ENCODE measurements at regions not wholly inside any gene's neighbourhood (a gene's known extent, or its start where the extent isn't known, plus 50 kb on each side); places are given as distances from the start of the nearest gene placed in this dataset.
"Not testable (repeated sequence)": the region's sequence is repeated elsewhere in the genome, so short reads cannot be mapped to it uniquely, and the experiment has no call there.

DNA sequence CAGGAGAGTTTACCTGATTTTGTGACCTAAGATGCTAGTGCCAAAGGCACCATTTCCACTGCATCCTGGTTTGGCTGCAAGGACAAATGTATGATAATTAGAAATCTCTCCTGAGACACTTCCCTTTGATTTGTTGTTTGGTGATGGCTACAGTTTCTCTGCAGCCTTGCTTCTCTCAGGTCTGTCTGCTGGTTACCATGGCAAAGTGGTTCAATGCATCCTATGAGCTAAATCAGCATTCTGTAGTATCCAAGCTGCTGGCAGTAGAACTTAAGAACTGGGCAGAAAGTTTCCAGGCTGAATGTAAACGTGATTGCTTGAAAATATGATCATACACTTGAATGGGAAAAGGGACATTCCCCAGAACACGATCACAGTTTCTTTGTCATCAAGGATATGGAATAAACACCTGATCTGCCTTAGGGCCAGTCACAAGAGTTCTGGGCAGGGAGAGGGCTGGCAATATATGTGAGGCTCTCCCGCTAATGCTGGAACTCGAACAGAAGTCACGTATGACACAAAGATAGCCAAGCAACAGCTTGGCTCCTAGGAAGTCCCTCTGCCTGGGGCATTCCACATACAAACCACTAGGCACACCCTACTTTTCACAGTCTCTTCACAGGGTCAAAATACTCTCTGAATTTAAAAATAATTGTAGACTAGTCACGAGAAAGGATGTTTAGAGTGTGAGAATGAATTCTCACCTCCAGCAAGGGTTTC, 138.1 kb upstream of the GRAMD2B start:
- POLR2A ChIA-PET, result no interaction called here
- no peaks in the 10 kb centered on the region for H3K4me1 ChIP-seq (ENCODE audit: insufficient read depth, low read length, poor library complexity, severe bottlenecking)
- DNase-seq (ENCODE audit: low spot score), result no peak
- H3K9me3 ChIP-seq (ENCODE audit: low read length), result no peaks in the 10 kb centered on the region
- no peak overlapping the region for H3K27ac ChIP-seq (ENCODE audit: low read depth, low read length, poor library complexity, severe bottlenecking)
- H4K20me1 ChIP-seq (ENCODE audit: insufficient read depth, low read length), result no peaks in the 10 kb centered on the region
- no peaks in the 10 kb centered on the region for H3K79me2 ChIP-seq (ENCODE audit: insufficient read depth, low read depth, low read length)
- intact Hi-C loops (cut with micrococcal nuclease; ENCODE audit: unreplicated experiment), result no loop called here
- no peak overlapping the region for H2AFZ ChIP-seq (ENCODE audit: low read length)
- H3K4me3 ChIP-seq (ENCODE audit: low read depth, low read length, poor library complexity, severe bottlenecking), result no peak overlapping the region
- no peak for TF ChIP-seq EZH2phosphoT487 (IDR thresholded peaks at IDR 0.05; ENCODE audit: borderline replicate concordance, low read depth, low read length)
- TF ChIP-seq, protein P1, sequence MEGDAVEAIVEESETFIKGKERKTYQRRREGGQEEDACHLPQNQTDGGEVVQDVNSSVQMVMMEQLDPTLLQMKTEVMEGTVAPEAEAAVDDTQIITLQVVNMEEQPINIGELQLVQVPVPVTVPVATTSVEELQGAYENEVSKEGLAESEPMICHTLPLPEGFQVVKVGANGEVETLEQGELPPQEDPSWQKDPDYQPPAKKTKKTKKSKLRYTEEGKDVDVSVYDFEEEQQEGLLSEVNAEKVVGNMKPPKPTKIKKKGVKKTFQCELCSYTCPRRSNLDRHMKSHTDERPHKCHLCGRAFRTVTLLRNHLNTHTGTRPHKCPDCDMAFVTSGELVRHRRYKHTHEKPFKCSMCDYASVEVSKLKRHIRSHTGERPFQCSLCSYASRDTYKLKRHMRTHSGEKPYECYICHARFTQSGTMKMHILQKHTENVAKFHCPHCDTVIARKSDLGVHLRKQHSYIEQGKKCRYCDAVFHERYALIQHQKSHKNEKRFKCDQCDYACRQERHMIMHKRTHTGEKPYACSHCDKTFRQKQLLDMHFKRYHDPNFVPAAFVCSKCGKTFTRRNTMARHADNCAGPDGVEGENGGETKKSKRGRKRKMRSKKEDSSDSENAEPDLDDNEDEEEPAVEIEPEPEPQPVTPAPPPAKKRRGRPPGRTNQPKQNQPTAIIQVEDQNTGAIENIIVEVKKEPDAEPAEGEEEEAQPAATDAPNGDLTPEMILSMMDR (conservative IDR thresholded peaks at IDR 0.05; ENCODE audit: low read length), result no peak
- CTCF ChIA-PET (ENCODE audit: unreplicated experiment), result no interaction called here
- H3K9me2 ChIP-seq (ENCODE audit: insufficient read depth, low read length), result no peaks in the 10 kb centered on the region
- no peaks in the 10 kb centered on the region for H3K36me3 ChIP-seq (ENCODE audit: insufficient read depth, low read length)
- no peak overlapping the region for H3K4me2 ChIP-seq (ENCODE audit: low read length)
- no TSS peak for BruUV-seq (replicated peaks)

DNA sequence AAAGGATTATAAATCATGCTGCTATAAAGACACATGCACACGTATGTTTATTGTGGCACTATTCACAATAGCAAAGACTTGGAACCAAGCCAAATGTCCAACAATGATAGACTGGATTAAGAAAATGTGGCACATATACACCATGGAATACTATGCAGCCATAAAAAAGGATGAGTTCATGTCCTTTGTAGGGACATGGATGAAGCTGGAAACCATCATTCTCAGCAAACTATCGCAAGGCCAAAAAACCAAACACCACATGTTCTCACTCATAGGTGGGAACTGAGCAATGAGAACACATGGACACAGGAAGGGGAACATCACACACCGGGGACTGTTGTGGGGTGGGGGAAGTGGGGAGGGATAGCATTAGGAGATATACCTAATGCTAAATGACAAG, 127.1 kb upstream of the GRAMD2B start:
- BruUV-seq (replicated peaks); POLR2A ChIA-PET; H3K36me3 ChIP-seq (ENCODE audit: insufficient read depth, low read length); H4K20me1 ChIP-seq (ENCODE audit: insufficient read depth, low read length); H3K27ac ChIP-seq (ENCODE audit: low read depth, low read length, poor library complexity, severe bottlenecking); H3K4me3 ChIP-seq (ENCODE audit: low read depth, low read length, poor library complexity, severe bottlenecking); intact Hi-C loops (cut with micrococcal nuclease; ENCODE audit: unreplicated experiment); H3K9me2 ChIP-seq (ENCODE audit: insufficient read depth, low read length); H2AFZ ChIP-seq (ENCODE audit: low read length); H3K4me2 ChIP-seq (ENCODE audit: low read length); H3K4me1 ChIP-seq (ENCODE audit: insufficient read depth, low read length, poor library complexity, severe bottlenecking); H3K79me2 ChIP-seq (ENCODE audit: insufficient read depth, low read depth, low read length); H3K9me3 ChIP-seq (ENCODE audit: low read length); DNase-seq (ENCODE audit: low spot score): not testable (repeated sequence)
- CTCF ChIA-PET (ENCODE audit: unreplicated experiment), result interaction anchor here (0.5 kb wide), 1 partner anchor 1034 kb away, joined by 3 read pairs; no protein-coding TSS in a partner anchor

DNA sequence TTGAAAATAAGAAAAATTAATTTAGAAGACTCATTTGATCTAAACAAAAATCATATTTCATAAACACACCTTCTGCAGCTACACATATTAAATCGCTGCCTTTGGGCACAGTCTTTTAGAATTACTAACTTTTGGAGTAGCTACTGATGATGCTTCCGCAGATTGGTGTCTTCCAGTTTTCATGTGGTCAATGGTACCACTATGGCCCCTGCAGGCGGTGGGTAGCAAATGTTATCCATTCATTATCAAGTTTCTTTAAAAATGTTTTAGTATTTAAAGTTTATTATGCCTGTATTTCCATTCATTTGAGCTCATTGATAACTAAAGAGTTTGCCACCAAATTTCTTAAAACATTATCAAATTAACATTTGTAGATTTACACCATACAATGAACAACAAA, 122.9 kb upstream of the GRAMD2B start:
- CTCF ChIA-PET (ENCODE audit: unreplicated experiment), result no interaction called here
- POLR2A ChIA-PET, result interaction anchor here (0.8 kb wide), 1 partner anchor 27 kb away, joined by 3 read pairs; no protein-coding TSS in a partner anchor
- BruUV-seq (replicated peaks), result no TSS peak

More for the DNA sequence above, 122.9 kb upstream of the GRAMD2B start:
- Histone ChIP-seq H4K20me1 (ENCODE audit: insufficient read depth, low read length) (no peaks in the 10 kb centered on the region), H3K4me1 (ENCODE audit: insufficient read depth, low read length, poor library complexity, severe bottlenecking) (no peaks in the 10 kb centered on the region), H3K36me3 (ENCODE audit: insufficient read depth, low read length) (no peaks in the 10 kb centered on the region), H3K9me2 (ENCODE audit: insufficient read depth, low read length) (no peaks in the 10 kb centered on the region; the same call in 1 of the 2 replicates), H3K4me3 (ENCODE audit: low read depth, low read length, poor library complexity, severe bottlenecking) (no peak overlapping the region), H3K79me2 (ENCODE audit: insufficient read depth, low read depth, low read length) (no peaks in the 10 kb centered on the region), H3K9me3 (ENCODE audit: low read length) (no peaks in the 10 kb centered on the region), H3K4me2 (ENCODE audit: low read length) (no peak overlapping the region), H2AFZ (ENCODE audit: low read length) (no peak overlapping the region), H3K27ac (ENCODE audit: low read depth, low read length, poor library complexity, severe bottlenecking) (no peak overlapping the region)
- TF ChIP-seq, protein P1 (conservative IDR thresholded peaks at IDR 0.05; ENCODE audit: low read length), result 0 out of 2 replicates have a peak, but pooled peaks have one; percentile 11
- no peak for TF ChIP-seq EZH2phosphoT487 (IDR thresholded peaks at IDR 0.05; ENCODE audit: borderline replicate concordance, low read depth, low read length)
- no peak for DNase-seq (ENCODE audit: low spot score)
- intact Hi-C loops (cut with micrococcal nuclease; ENCODE audit: unreplicated experiment), result no loop called here
